Skeletal muscle tissue (tissue), 3 donors: ENCODE measurements at regions not wholly inside any gene's neighbourhood (a gene's known extent, or its start where the extent isn't known, plus 50 kb on each side); places are given as distances from the start of the nearest gene placed in this dataset.
"Not testable (repeated sequence)": the region's sequence is repeated elsewhere in the genome, so short reads cannot be mapped to it uniquely, and the experiment has no call there.

Source experiments
- H3K27ac ChIP-seq: one replicate; pipeline ENCODE4 v1.7.0; 2013; ENCODE audit warnings: mild to moderate bottlenecking, low read depth, low read length, inconsistent platforms
- H3K27me3 ChIP-seq, 3 donors: one replicate each; pipeline ENCODE4 v1.7.0; 2013; ENCODE audit warnings: low read length in 3 of 3; ENCODE audit not compliant: control insufficient read depth in 3 of 3, insufficient read depth in 3 of 3
- H3K36me3 ChIP-seq, 3 donors: one replicate each; pipeline ENCODE4 v1.7.0; 2013; ENCODE audit warnings: low read length in 3 of 3; ENCODE audit not compliant: control insufficient read depth in 3 of 3, insufficient read depth in 3 of 3
- H3K4me1 ChIP-seq, 3 donors: one replicate each; pipeline ENCODE4 v1.7.0; 2013; ENCODE audit warnings: low read length in 3 of 3, mild to moderate bottlenecking in 3 of 3; ENCODE audit not compliant: control insufficient read depth in 3 of 3, insufficient read depth in 3 of 3
- H3K4me3 ChIP-seq, 3 donors: one replicate each; pipeline ENCODE4 v1.7.0; 2013; ENCODE audit warnings: low read length in 3 of 3
- H3K9ac ChIP-seq, 3 donors: one replicate each; pipeline ENCODE4 v1.7.0; 2013; ENCODE audit warnings: low read length in 3 of 3, mild to moderate bottlenecking in 3 of 3, moderate library complexity in 2 of 3, low read depth in 1 of 3
- H3K9me3 ChIP-seq, 3 donors: one replicate each; pipeline ENCODE4 v1.7.0; 2013; ENCODE audit warnings: low read length in 3 of 3; ENCODE audit not compliant: control insufficient read depth in 3 of 3
- donor health status: Osteomylitis.

GRCh38 chr3:139121513-139122220 lies 77.0 kb upstream of the PRR23C start:
- Histone ChIP-seq H3K27ac (no peak overlapping the region), H3K4me1 (no peaks in the 10 kb centered on the region), H3K9ac (no peak overlapping the region), H3K36me3 (no peaks in the 10 kb centered on the region), H3K9me3 (no peaks in the 10 kb centered on the region), H3K4me3 (no peak overlapping the region), H3K27me3 (peaks cover 0 to 3% (median 0%) of the 10 kb centered on the region in 3 donors)

DNA sequence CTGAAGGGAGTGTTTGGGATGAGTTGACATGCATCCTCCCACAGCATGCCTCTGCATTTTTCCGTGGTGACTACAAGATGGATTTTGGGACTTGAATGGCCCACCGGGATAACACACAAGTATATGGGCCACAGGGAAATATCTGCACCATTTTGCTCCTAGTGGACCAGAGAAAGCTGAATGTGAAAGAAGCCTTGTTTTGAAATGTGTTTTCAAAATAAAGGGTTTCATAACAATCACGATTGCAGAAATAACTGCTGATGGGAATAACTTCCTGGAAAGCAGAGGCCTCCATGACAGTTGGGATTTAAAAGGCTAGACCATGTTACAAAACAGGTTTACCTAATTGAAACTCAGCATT lies 77.5 kb upstream of the PRR23C start:
- H3K36me3 ChIP-seq, result no peaks in the 10 kb centered on the region
- no peaks in the 10 kb centered on the region for H3K4me1 ChIP-seq
- no peak overlapping the region for H3K27ac ChIP-seq
- no peak overlapping the region for H3K4me3 ChIP-seq
- no peaks in the 10 kb centered on the region for H3K9me3 ChIP-seq
- peaks cover 0 to 3% (median 0%) of the 10 kb centered on the region in 3 donors for H3K27me3 ChIP-seq
- no peak overlapping the region for H3K9ac ChIP-seq

- Histone ChIP-seq H3K4me3 (no peak overlapping the region), H3K36me3 (no peaks in the 10 kb centered on the region)
Observed at GRCh38 chr3:139122612-139123011, 77.9 kb upstream of the PRR23C start.

DNA sequence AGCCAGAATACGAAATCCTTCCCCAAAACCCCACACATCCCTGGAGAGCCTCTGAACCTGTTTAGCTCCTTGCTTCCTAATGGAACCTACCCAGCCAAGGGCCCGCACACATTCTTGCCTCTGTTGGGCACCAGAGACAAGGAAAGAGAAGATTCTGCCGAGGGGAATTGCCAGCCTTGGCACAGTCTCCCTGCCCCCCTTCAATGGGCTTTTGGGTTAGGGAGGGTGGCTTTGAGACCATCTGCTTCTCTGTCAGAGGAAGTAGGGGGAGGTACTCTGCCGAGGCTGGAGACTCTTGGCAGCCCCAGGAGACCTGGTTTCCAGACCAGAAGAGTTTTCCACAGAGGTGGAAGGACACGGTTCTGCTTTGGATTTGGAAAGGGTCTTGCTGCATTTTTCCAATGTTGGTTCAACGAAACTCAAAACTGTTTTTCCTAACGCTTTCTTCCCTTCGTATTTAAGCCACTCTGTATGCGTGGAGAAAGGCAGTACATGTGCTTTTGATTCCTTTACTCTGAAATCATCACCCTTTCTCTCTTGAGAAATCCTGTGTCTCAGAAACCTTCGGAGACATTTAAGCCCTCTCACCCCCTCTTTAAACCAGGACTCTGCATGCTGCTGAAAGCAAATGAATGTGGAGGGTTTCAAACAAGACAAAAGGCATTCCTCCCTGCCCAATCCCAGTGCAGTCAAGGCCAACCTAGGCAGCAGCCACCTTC lies 78.8 kb upstream of the PRR23C start:
- Histone ChIP-seq H3K27ac (no peak overlapping the region), H3K9ac (no peak overlapping the region), H3K36me3 (no peaks in the 10 kb centered on the region), H3K4me1 (no peaks in the 10 kb centered on the region), H3K4me3 (no peak overlapping the region), H3K27me3 (peaks cover 0 to 3% (median 0%) of the 10 kb centered on the region in 3 donors), H3K9me3 (no peaks in the 10 kb centered on the region)

More at GRCh38 chr3:139122612-139123011, 77.9 kb upstream of the PRR23C start:
- peaks cover 0 to 3% (median 0%) of the 10 kb centered on the region in 3 donors for H3K27me3 ChIP-seq
- H3K4me1 ChIP-seq, result no peaks in the 10 kb centered on the region
- H3K9ac ChIP-seq, result no peak overlapping the region
- H3K9me3 ChIP-seq, result no peaks in the 10 kb centered on the region
- no peak overlapping the region for H3K27ac ChIP-seq

DNA sequence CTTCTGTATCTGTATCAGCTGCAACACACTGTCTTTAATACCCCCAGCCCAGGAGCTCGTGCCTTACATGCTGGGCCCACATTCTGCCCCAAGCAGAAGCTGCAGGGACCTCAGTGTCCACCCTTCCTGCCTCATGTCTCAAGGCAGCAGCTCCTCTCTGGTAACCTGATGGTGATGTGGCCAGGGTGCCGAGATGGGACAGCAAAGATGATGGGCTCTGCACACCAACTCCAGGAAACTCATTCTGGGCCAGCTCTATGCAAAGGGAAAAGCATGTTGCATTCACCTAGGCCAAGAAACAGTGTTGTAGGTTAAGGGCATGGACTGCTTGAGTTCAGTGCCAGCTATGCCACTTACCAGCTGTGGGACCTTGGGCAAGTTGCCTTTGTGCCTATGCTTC lies 79.5 kb upstream of the PRR23C start:
- peaks cover 0 to 3% (median 0%) of the 10 kb centered on the region in 3 donors for H3K27me3 ChIP-seq
- H3K27ac ChIP-seq, result no peak overlapping the region
- H3K9me3 ChIP-seq, result no peaks in the 10 kb centered on the region
- no peaks in the 10 kb centered on the region for H3K36me3 ChIP-seq
- H3K9ac ChIP-seq, result no peak overlapping the region
- no peak overlapping the region for H3K4me3 ChIP-seq
- no peaks in the 10 kb centered on the region for H3K4me1 ChIP-seq

- Histone ChIP-seq H3K4me1 (no peaks in the 10 kb centered on the region), H3K27me3 (peaks cover 0 to 3% (median 0%) of the 10 kb centered on the region in 3 donors), H3K9me3 (no peaks in the 10 kb centered on the region), H3K4me3 (no peak overlapping the region), H3K9ac (no peak overlapping the region), H3K27ac (no peak overlapping the region), H3K36me3 (no peaks in the 10 kb centered on the region)
Observed at GRCh38 chr3:139127101-139127500, 82.4 kb upstream of the PRR23C start.

- H3K27ac ChIP-seq, H3K4me1 ChIP-seq, H3K36me3 ChIP-seq, H3K4me3 ChIP-seq, H3K9me3 ChIP-seq, H3K27me3 ChIP-seq, H3K9ac ChIP-seq: not testable (repeated sequence)
Observed at GRCh38 chr3:139127629-139128028, 82.9 kb upstream of the PRR23C start.

GRCh38 chr3:139128803-139129202 lies 84.1 kb upstream of the PRR23C start:
- Histone ChIP-seq H3K9me3 (no peaks in the 10 kb centered on the region), H3K4me1 (no peaks in the 10 kb centered on the region), H3K9ac (no peak overlapping the region), H3K36me3 (no peaks in the 10 kb centered on the region), H3K27ac (no peak overlapping the region), H3K4me3 (no peak overlapping the region), H3K27me3 (peaks cover 0 to 3% (median 0%) of the 10 kb centered on the region in 3 donors)

- no peak overlapping the region for H3K9ac ChIP-seq
- H3K27me3 ChIP-seq, result no peaks in the 10 kb centered on the region
- H3K36me3 ChIP-seq, result no peaks in the 10 kb centered on the region
- no peak overlapping the region for H3K27ac ChIP-seq
- H3K4me1 ChIP-seq, result no peaks in the 10 kb centered on the region
- H3K4me3 ChIP-seq, result no peak overlapping the region
- no peaks in the 10 kb centered on the region for H3K9me3 ChIP-seq
Observed at GRCh38 chr3:139129892-139130291, 85.2 kb upstream of the PRR23C start.

DNA sequence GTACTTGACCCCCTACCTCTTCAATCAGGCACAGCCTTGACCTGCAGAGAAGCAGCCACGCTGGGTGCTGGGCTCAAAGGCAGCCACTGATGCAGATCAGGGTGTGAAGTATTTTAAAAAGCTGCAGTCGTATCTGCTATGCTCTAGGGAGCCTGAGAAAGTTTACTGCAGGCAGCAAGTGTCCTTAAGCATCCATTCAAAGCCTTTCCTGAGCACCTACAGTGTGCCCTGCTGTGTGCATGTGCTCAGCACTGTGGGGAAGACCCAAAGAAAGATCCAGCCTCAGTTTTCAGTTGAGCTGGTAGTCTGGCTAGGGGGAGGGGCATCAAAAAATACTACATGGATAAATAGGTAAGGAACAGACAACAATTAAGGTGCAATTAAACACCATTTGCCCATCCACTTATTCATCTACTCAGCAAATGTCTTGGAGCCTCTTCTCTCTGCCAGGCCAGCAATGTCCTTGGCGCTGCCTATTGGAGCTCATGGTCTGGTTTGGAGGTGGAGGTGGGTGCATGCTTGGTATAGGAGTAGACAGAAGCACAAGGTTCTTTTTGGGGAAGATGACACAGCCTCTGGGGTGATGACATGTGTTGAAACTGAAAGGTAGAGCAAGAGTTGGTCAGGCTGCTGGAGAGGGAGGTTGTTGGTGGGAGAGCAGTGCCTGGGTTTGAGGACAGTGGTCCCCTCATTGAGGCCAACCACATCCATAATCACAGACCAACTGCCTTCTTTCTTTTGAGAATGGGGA lies 85.9 kb upstream of the PRR23C start:
- Histone ChIP-seq H3K4me3 (no peak overlapping the region), H3K27me3 (no peaks in the 10 kb centered on the region), H3K9ac (no peak overlapping the region), H3K9me3 (no peaks in the 10 kb centered on the region), H3K27ac (no peak overlapping the region), H3K4me1 (no peaks in the 10 kb centered on the region), H3K36me3 (no peaks in the 10 kb centered on the region)
